Stimulated activated naive CD4-positive, alpha-beta T cell treated with Interleukin-2 at 50 U/mL for 16 hours (primary cell): ENCODE measurements at regions not wholly inside any gene's neighbourhood (a gene's known extent, or its start where the extent isn't known, plus 50 kb on each side); places are given as distances from the start of the nearest gene placed in this dataset.
"Not testable (repeated sequence)": the region's sequence is repeated elsewhere in the genome, so short reads cannot be mapped to it uniquely, and the experiment has no call there.

Source experiments
- DNase-seq: peaks from one replicate; lab custom pipeline; 2025; lab: John Stamatoyannopoulos, UW

DNA sequence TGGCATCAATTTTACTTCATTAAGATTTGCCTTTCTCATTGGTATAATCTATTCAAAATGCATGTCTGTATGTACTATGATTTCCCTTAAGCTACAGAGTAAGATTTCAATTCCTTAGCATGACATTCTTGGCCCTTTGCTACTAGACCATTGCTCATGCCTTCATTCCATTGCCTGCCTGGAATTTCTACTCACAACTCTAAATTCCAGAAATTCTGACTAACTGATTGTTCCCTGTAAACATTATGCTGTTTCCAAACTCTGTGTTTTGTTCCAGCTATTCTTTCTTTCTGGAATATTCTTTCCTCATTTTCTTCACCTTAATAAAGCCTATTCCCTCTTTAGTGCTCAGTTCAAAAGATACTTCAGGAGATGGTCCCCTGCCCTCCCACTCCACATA is 568.8 kb upstream of the SEMA6A start:
- DNase-seq: no peak

DNA sequence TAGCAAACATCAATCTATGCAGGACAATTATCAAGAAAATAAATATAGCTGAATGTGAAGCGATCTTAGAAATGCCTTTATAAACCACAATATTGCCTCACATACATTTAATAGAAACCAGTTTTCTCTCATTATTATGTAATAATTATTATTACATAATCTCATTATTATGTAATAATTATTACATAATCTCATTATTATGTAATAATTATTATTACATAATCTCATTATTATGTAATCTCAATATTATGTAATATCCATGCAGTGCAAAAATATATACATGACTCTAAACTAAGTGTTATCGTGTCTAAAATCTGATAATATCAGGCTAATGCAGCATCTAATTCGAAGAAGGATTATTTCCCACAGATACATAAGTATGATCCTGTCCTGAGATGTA is 563.9 kb upstream of the SEMA6A start:
- no peak for DNase-seq

DNA sequence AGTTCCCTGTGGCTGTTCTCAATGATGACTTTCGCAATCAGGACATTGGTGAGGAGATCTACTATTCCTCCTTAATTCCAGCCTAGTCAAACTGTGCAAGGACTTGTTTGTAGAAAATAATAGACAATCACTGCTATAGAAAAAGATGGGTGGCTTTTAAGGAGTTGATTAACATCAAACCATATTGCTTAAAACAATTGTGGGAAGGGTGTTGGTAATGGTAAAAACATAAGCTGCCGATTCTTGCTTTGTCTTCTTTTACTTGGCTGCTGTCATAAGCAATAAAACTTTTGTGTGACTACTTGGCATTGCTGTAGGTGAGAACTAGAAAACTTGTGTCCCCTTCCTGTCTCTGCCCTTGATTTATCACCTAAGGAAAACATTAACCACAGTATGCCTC is 561.2 kb upstream of the SEMA6A start:
- DNase-seq: no peak

DNA sequence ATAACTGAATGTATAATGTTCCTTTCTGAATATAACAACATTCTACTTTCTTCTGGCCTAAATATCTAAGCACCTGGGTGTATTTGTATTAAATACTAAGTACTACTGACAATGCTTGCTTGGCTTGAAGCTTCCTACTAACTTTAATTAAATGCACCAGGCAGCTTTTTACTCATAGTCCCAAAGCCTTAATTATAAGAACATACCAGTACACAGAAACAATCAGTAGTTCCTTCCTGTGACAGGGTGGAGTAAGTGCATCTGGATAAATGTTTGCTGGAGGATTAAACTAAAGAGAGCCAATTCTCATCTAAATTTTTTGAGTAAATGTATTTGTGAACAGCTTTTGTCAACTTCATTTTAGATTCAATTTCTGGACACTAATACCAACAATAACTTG is 558.6 kb upstream of the SEMA6A start:
- DNase-seq: no peak

DNA sequence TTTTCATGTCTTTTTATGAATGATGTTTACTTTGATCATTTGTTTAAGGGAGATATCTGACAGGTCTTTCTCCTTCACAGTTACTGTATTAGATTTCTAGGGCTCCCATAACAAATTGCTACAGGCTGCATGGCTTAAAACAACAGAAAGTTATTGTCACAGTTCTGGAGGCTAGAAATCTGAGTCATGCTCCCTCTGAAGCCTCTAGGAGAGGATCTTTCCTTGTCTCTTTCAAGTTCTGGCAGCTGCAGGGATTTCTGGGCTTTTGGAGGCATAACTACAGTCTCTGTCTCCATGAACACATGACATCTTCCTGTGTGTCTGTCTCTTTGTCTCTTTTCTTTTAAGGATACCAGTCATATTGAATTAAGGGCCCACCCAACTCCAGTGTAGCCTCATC is 557.3 kb upstream of the SEMA6A start:
- no peak for DNase-seq

DNA sequence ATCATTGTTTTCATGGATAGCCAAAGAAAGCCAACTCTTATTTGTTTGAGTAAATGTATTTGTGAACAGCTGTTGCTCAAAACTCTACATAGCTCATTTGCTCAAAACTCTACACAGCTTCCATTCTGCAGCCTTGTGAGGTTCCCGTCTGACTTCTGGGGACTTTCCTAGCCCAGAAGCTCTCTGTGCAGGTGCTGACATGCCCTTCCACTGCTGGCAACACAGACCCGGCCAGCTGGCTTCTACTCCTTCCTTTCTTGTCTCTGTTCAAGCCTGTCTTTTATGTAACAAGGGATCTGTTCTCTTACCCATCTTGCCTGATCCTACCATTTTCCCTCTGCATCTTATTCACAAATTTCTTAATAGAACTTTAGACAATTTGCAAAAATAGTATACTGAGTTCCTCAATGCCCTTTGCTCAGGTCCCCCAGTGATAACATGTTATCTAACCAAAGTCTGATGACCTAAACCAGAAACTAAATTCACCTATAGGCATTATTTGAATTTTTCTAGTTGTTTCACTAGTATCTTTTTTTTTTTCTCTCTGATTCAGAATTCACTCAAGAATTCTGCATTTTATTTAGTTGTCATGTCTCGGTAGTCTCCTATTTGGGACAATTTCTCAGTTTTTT is 556.5 kb upstream of the SEMA6A start:
- no peak for DNase-seq

DNA sequence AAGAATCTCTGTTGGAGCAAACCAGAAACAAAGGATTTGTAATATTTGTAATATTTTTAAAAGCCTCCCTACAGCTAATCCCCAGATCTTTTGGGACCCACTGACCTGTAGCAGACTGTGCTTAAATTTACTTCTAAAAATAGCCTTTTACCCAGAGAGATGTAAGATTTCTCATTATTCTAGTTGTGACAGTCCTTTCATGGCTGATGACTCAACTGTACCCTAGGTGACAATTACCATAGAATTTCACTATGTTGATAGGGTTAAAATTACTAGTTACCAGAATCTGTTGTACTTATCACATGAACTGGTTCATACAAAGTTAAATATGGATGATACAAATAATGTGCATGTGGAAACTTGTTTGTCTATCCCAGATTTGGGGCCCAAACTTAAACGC is 543.9 kb upstream of the SEMA6A start:
- no peak for DNase-seq

DNA sequence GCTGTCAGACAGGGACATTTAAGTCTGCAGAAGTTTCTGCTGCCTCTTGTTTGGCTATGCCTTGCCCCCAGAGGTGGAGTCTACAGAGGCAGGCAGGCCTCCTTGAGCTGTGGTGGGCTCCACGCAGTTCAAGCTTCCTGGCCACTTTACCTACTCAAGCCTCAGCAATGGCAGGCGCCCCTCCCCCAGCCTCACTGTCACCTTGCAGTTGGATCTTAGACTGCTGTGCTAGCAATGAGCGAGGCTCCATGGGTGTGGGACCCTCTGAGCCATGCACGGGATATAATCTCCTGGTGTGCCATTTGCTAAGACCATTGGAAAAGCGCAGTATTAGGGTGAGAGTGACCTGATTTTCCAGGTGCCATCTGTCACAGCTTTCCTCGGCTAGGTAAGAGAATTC is 542.7 kb upstream of the SEMA6A start:
- not testable (repeated sequence) for DNase-seq

DNA sequence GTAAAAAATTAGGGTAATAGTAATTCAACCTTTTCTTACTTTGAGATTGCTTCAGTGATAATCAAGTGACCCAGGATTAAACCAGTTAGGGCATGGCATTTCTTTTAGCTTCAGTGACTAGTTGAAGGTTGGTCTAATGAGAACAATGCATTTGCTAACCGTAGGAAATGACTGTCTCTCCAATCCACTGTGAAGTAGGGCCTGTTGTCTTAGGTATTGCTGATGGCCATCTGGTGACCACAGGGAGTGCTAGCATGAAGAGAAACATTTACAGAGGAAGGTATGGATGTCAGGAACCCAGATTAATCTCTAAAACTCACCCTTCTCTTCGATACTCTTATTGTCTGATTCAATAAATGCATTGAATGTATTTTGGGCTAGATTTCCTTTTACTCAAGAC is 535.9 kb upstream of the SEMA6A start:
- DNase-seq: no peak

DNA sequence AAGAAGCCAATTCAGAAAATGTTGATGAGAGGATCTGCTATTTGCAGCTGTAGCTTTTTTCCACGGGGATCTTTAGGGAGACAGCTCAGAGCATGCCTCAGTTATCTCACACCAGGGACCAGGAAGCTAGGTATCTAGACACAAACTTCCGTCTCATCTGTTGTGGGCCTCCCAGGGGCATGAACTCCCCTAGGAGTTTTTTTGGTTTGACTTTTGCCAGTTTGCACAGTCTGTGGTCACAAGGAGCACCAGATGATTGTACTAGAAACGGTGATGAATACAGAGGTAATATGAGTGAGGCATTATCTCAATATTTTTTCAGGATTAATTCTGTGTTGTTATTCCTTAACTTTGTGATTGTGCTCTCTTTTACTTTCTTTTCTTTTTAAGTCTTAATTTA is 533.2 kb upstream of the SEMA6A start:
- no peak for DNase-seq

DNA sequence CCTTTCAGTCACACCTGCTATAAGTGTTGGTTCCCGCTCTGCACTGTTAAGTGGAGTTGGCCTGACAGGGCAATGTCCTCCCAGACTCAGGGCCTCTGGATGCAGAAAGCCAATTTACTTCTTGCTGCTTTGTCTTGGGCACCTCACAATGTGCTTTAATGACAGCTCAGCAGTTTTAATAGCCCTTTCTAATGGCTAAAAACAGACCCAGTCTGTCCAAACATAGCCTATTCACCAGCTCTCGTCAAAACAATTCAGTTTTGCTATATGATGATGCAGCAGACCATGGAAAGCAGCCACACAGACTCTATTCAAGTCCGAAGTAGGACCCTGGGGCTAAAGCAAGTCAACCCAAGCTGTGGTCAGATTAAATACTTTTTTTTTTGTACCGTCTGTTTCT is 529.1 kb upstream of the SEMA6A start:
- DNase-seq: no peak

DNA sequence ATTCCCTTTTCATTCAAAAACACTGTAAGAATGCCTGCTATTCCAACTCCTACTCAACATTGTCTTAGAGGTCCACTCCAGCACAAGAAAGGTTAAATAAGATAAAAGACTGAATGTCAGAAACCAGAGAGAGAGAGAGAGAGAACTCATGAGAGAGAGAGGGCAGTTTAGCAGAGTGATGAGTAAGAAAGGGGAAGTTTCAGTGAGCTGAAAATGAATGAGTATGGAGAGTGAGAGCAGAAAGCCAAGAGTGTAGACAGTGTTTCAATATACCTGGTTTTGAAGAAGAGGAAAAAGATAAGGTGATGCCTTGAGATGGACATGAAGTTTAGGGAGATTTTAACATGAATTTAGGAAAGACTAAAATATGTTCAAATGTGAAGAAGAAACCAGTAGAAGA is 528.0 kb upstream of the SEMA6A start:
- no peak for DNase-seq

DNA sequence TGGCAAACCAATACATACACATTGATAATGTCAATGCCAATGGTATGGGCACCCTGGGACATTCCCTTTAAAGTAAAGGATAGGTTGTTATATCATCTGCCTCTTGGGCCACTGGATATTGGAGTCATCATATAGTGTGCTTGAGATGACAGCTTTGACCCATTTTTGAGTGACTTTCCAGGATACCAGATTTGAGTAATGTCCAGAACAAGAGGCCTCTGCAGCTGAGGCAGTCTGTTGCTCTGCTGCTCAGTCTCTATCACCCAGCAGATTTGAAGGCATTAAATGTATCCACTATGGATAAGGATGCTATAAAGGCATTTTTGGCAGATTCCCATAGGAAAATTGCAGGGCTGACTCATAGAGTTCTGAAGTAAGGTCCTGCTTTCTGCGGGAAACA is 525.6 kb upstream of the SEMA6A start:
- no peak for DNase-seq

DNA sequence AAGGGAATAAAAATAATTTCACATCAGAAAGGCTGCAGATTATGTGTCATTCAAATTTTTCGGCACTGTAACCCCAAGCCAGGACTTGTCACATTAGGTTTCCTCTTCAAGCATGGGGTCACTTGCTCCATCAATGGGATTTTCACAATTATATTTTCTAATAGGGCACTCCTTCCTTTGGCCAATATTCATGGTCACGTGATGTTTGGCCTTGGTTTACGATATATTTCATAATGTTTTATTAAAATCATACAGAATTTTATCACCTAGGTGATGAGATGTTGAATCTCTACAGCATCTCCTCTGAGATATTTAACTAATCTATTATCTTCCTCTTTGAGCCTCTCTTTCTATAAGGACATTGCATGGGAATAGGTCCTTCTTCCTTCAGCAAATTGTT is 523.5 kb upstream of the SEMA6A start:
- no peak for DNase-seq

DNA sequence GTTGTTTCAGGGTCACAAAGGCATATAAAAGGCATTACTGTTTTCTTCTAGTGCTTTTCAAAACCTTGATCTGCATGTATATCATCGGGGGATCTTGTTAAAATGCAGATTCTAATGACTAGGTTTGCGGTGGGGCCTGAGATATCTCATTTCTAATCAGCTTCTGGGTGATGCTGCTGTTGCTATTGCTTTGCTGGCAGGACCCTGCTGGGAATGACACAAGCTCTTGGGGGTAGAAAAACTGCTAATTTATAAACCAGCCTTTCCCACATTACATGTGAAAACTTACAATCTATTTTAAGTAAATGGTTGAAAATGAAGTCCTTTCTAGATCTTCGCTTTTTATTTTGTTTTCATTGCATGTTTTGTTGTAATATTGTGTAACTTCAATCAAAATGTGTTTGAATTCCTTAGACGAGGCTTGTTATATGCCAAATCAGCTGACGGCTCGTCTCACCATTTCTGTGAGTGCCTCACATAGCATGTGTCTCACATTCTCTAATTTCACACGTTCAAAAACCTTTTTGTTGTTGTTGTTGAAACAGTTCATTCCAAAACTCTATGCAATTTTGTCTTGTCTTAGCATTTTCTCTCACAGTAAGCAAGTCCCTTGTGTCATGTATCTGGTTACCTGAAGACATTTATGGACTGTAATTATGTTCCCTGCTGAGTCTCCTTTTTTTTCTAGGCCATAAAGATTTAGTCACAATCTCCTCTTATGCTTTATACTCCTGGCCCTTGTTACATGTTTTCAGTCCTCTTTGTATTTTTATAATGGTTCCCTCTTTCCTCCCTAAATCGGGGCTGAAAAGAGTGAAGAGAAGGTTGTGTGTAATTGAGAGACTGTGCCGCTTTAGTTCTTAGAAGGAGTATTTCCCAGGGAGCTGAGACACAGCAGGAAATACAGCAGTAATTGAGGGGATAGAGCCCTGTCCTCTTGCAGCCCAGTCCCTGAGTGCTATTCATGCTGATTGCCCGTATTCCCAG is 521.0 kb upstream of the SEMA6A start:
- DNase-seq: no peak

DNA sequence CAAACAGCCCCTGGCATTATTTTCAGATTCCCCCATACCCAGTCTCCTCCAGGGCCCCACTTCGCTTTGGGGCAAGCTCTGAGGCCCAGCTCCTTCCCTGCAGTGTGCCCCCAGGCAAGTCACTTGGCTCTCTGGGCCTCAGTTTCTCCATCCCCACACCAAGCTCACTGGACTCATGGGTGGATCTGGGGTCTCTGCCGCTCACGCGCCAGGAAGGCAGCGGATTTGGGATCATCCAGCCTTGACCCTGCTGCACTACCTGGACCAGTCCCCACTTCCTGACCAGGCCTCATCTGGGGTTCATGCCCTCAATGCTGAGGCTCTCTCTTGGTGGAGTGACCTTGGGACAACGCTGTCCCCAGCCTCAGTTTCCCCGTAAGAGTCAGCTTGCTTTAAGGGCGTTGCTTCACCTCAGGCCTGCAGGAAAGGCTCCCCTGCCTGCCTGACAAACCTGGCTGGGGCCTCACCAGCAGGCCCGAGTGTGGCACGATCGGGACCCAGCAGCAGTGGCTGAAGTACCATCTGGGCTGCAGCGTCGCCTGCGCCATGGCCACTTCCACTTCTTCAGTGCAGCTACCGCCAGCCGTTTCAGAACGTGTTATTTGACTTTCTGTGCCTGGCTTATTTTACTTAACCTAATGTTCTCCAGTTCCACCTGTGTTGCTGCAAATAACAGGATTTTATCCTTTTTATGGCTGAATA is 519.6 kb upstream of the SEMA6A start:
- DNase-seq: no peak

DNA sequence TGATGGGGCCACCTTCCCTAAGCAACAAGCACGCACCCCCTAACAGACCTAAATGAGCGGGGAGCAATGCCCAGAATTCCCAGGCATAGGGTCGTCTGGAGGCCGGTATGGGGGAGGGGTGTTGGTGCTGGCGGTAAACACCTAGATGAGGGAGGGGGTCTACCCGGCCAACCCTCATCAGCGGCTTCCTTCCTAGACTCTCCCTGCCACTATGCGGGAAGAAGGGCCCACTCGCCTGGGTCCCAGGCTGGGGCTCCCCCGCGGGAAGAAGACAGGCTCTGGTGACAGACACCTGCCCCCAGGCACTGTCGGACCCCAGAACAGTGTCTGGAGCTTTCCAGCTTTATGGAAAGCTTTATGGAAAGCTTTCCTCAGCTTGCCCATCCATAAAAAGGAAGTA is 519.0 kb upstream of the SEMA6A start:
- DNase-seq: no peak

DNA sequence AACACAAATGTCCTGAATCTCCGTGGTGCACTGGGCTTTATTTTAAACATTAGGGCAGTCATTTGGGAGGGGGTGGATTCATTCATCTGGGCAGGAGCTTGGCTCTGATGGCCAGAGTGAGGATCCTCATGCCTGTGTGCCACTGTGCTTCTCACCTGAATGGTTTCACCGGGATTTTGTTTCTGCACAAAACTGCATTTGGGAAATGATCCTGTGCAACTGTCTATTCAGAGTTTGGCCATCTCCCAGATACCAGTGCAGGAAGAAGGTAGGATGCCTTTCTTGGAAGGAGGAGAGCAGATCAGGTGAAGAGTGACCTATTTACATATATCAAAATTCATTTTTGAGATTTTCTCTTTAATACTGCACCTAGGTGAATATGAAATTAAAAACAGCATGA is 514.4 kb upstream of the SEMA6A start:
- DNase-seq: no peak

DNA sequence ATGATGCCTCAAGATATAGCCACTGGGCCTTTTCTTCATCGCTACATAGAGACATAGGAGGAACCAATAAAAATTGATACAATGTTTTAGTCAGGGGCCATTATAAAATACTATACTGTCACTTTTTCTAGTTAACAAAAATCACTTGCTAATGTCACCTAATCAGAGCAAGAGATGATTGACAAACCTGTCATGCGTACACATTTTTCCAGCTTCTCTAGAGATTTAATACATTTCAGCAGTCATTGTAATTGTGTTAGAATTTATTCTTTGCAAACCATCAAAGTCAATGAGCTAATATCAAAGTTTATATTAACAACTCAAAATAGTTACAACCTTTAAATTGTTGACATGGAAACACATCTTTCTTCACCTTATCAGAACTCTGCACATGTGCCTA is 513.6 kb upstream of the SEMA6A start:
- DNase-seq: no peak

DNA sequence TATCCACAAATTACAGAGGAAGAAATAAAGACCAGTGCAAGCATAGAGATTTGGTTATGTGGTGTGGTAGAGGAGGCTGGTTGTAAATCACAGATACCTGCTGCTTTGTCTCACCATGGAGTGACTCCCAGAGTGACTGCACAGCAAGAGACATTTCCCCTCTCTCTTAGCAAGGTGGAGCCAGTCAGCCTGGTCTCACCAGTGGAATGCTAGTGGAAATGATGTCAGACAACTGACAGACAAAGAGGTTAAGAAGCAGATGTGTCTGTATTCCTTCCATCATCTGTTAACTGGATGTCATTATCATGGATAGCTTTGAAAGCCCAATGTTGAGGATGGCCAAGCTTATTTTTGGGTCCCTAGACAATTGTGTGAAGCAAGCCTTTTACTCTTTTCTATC is 509.4 kb upstream of the SEMA6A start:
- DNase-seq: no peak

DNA sequence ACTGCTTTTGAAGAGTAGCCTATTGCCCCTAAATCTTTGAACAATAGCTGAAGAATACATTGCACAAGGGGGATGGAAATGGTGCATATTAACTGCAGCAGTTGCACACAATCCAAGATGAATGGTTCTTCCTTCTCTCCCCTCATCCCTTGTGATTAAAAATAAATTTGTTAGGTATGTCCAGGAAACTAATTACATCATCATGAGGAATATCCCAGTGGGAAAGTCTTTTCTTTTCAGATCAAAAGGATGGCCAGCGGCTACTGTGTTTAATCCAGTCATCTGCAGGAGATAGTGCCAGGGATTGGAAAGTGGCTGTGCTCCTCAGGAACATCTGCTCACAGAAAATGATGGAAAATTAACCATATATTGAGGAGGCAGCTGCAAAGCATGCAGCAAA is 508.4 kb upstream of the SEMA6A start:
- DNase-seq: no peak

DNA sequence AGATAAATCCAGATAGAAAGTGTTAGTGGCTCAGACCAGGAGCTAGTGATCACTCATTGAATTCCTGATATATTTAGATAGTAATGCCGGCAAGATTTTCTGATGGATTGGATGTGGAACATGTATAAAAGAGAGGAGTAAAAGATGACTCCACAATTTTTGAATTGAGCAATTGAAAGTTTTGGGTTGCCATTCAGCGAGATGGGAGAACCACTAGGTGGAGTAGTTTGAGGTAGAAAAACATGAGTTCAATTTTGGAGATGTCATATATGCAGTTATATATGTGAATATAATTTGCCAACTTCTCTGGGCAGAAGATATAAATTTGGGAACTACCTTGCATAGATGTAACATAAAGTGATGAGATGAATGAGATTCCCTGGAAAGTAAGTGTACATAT is 502.5 kb upstream of the SEMA6A start:
- no peak for DNase-seq

DNA sequence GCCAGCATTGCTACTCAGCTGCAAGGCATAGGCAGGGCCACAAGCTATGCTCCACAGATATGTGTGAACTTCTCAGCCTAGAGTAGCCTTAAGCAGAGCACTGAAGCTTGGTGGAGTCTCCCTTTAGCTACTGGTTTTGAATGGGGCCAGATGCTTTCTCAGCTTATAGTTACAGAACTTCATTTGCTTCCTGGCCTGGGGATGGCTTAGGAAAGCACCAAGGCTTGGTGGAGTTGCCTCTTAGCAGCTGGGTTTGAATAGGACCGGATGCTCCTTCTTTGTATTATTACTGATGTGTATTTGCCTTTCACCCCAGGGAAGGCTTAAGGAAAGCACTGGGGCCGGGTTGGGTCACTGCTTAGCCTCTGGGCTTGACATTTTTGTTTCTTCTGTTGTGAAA is 497.8 kb upstream of the SEMA6A start:
- DNase-seq: no peak
